ENCODE measurements at regions not wholly inside any gene's neighbourhood (a gene's known extent, or its start where the extent isn't known, plus 50 kb on each side); places are given as distances from the start of the nearest gene placed in this dataset.

GRCh38 chr14:25132732-25133422 lies 82.9 kb upstream of the STXBP6 start:
- peak; percentile 14 to 28 for DNase-seq

- no peak for DNase-seq
These were observed 82.1 kb upstream of the STXBP6 start for GRCh38 chr14:25132094-25132493.

GRCh38 chr14:25122843-25123242 lies 72.9 kb upstream of the STXBP6 start:
- no peak for DNase-seq

GRCh38 chr14:25122211-25122610 lies 72.3 kb upstream of the STXBP6 start:
- DNase-seq: no peak

GRCh38 chr14:25121337-25122129 lies 71.6 kb upstream of the STXBP6 start:
- no peak for DNase-seq

GRCh38 chr14:25120261-25120660 lies 70.3 kb upstream of the STXBP6 start:
- no peak for DNase-seq

GRCh38 chr14:25118671-25119070 lies 68.7 kb upstream of the STXBP6 start:
- no peak for DNase-seq

- no peak for DNase-seq
These were observed 67.4 kb upstream of the STXBP6 start for GRCh38 chr14:25117342-25117741.

GRCh38 chr14:25116607-25117006 lies 66.7 kb upstream of the STXBP6 start:
- no peak for DNase-seq

GRCh38 chr14:25113394-25113793 lies 63.4 kb upstream of the STXBP6 start:
- no peak for DNase-seq

GRCh38 chr14:25111061-25111601 lies 61.2 kb upstream of the STXBP6 start:
- DNase-seq: no peak

- DNase-seq: no peak
These were observed 60.2 kb upstream of the STXBP6 start for GRCh38 chr14:25110106-25110505.

- DNase-seq: no peak
These were observed 59.0 kb upstream of the STXBP6 start for GRCh38 chr14:25108959-25109358.

GRCh38 chr14:25108291-25108690 lies 58.3 kb upstream of the STXBP6 start:
- no peak for DNase-seq

GRCh38 chr14:25103820-25104219 lies 53.9 kb upstream of the STXBP6 start:
- no peak for DNase-seq

- DNase-seq: no peak
These were observed 53.3 kb upstream of the STXBP6 start for GRCh38 chr14:25103271-25103670.

GRCh38 chr14:25102788-25103187 lies 52.8 kb upstream of the STXBP6 start:
- no peak for DNase-seq

GRCh38 chr14:25101276-25101675 lies 51.3 kb upstream of the STXBP6 start:
- DNase-seq: no peak

All from stimulated activated CD4-positive, alpha-beta T cell treated with anti-CD3 and anti-CD28 coated beads, Interleukin-4, amount 100 ng/mL, for 4 hours (primary cell).